ENCODE measurements at regions not wholly inside any gene's neighbourhood (a gene's known extent, or its start where the extent isn't known, plus 50 kb on each side); places are given as distances from the start of the nearest gene placed in this dataset.

GRCh38 chr10:126758867-126759266 lies 88.4 kb upstream of the C10orf90 start:
- Histone ChIP-seq H3K4me3 (ENCODE audit: extremely low read depth in 1 of 4, insufficient read depth in 2 of 4, low read depth in 3 of 4, low read length in 4 of 4) (no peak overlapping the region), H3K9me3 (ENCODE audit: insufficient read depth in 2 of 2, low read depth in 1 of 2, low read length in 1 of 2) (no peaks in the 10 kb centered on the region; a peak in 1 of 4 replicates), H3K27ac (ENCODE audit: low read depth, low read length) (no peak overlapping the region), H3K27me3 (replicated peaks in 1 of 4; ENCODE audit: control insufficient read depth in 3 of 4, extremely low read depth in 1 of 4, insufficient read depth in 3 of 4, low read length in 3 of 4) (no peaks in the 10 kb centered on the region), H4K91ac (replicated peaks; ENCODE audit: insufficient read length, low read length) (no peak overlapping the region), H3K23ac (ENCODE audit: insufficient read length) (no peak overlapping the region), H3K14ac (ENCODE audit: insufficient read length) (no peak overlapping the region), H2BK120ac (replicated peaks; ENCODE audit: low read depth, low read length) (no peak overlapping the region), H3K4me1 (replicated peaks in 1 of 4; ENCODE audit: control insufficient read depth in 3 of 4, insufficient read depth in 4 of 4, low read length in 3 of 4) (no peaks in the 10 kb centered on the region), H2AFZ (ENCODE audit: low read length) (no peak overlapping the region), H3K18ac (ENCODE audit: extremely low read depth, low read length) (no peak overlapping the region), H3K23me2 (ENCODE audit: low read depth, low read length) (no peaks in the 10 kb centered on the region), H2BK12ac (ENCODE audit: low read depth, low read length) (no peak overlapping the region), H3K79me2 (ENCODE audit: control insufficient read depth in 1 of 2, insufficient read depth in 2 of 2, low read length in 2 of 2) (no peaks in the 10 kb centered on the region), H4K5ac (ENCODE audit: insufficient read length, low read depth, low read length) (no peak overlapping the region), H2BK15ac (ENCODE audit: low read length) (no peak overlapping the region), H2AK5ac (ENCODE audit: low read depth, low read length) (no peak overlapping the region), H3K36me3 (ENCODE audit: control insufficient read depth in 2 of 4, insufficient read depth in 4 of 4, low read length in 3 of 4) (no peaks in the 10 kb centered on the region), H3K4me2 (ENCODE audit: insufficient read depth in 1 of 2, low read depth in 2 of 2, low read length in 2 of 2) (no peak overlapping the region), H3K56ac (replicated peaks; ENCODE audit: insufficient read length, low read depth, low read length) (no peak overlapping the region), H4K8ac (ENCODE audit: extremely low read depth, insufficient read depth, low read length) (no peak overlapping the region), H3K9ac (replicated peaks in 1 of 4; ENCODE audit: extremely low read depth in 1 of 4, low read depth in 3 of 4, low read length in 3 of 4) (no peak overlapping the region), H4K20me1 (replicated peaks in 1 of 2; ENCODE audit: control insufficient read depth in 1 of 2, insufficient read depth in 2 of 2, low read length in 2 of 2) (no peaks in the 10 kb centered on the region), H3K4ac (replicated peaks; ENCODE audit: insufficient read length, low read depth, low read length) (no peak overlapping the region), H2BK20ac (ENCODE audit: low read length) (no peak overlapping the region), H3K79me1 (ENCODE audit: low read depth, low read length) (no peaks in the 10 kb centered on the region), H2BK5ac (ENCODE audit: low read depth, low read length) (no peak overlapping the region)
- DNase-seq (ENCODE audit: low read depth in 1 of 2, low spot score in 2 of 2) (no peak), FAIRE-seq (no peak)
- ChIA-PET POLR2A (ENCODE audit: partially characterized antibody) (no interaction called here), CTCF (ENCODE audit: partially characterized antibody) (interaction anchor here (1.1 to 1.8 kb wide), 2 partner anchors 10 to 12 kb away, joined by 4 to 5 read pairs; no protein-coding TSS in a partner anchor)
- WGBS, 2 experiments (ENCODE audit: extremely low coverage in 1 of 2, insufficient coverage in 1 of 2, insufficient read length in 1 of 2, insufficient replicate concordance in 2 of 2, low coverage in 1 of 2, low lambda C conversion rate in 2 of 2, missing lambda C conversion rate in 1 of 2), result 88% methylated on average over 1 of the region's 1 CpG; no CpG with 5 or more reads in 1 of the 2 experiments
- no peak for TF ChIP-seq TAF7 (optimal IDR thresholded peaks at IDR 0.05; ENCODE audit: borderline replicate concordance, low read depth, low read length)

Data from H1 (cell line).